ENCODE measurements at regions not wholly inside any gene's neighbourhood (a gene's known extent, or its start where the extent isn't known, plus 50 kb on each side); places are given as distances from the start of the nearest gene placed in this dataset.

GRCh38 chr17:54028986-54029580 is 206.4 kb downstream of the KIF2B start:
- no peaks in the 10 kb centered on the region for H3K36me3 Mint-ChIP-seq
- peaks cover 6% of the 10 kb centered on the region for H3K9me3 Mint-ChIP-seq
- no peaks in the 10 kb centered on the region for H3K27me3 Mint-ChIP-seq
- H3K27ac Mint-ChIP-seq = no peak overlapping the region
- DNase-seq (no peak), ATAC-seq (ENCODE audit: low read depth) (no peak)
- POLR2A ChIA-PET = interaction anchor here (0.6 kb wide), 1 partner anchor 199 kb away, joined by 6 read pairs; no protein-coding TSS in a partner anchor
- no peaks in the 10 kb centered on the region for H3K4me1 Mint-ChIP-seq
- no peak overlapping the region for H3K4me3 Mint-ChIP-seq

GRCh38 chr17:54029986-54030385 is 207.3 kb downstream of the KIF2B start:
- POLR2A ChIA-PET = no interaction called here
- no peaks in the 10 kb centered on the region for H3K27me3 Mint-ChIP-seq
- no peak overlapping the region for H3K4me3 Mint-ChIP-seq
- peaks cover 6% of the 10 kb centered on the region for H3K9me3 Mint-ChIP-seq
- H3K27ac Mint-ChIP-seq = no peak overlapping the region
- DNase-seq (no peak), ATAC-seq (ENCODE audit: low read depth) (no peak)
- no peaks in the 10 kb centered on the region for H3K36me3 Mint-ChIP-seq
- H3K4me1 Mint-ChIP-seq = no peaks in the 10 kb centered on the region

GRCh38 chr17:54046570-54046969 is 223.8 kb downstream of the KIF2B start:
- ATAC-seq (ENCODE audit: low read depth) = no peak
- H3K9me3 Mint-ChIP-seq = peaks cover 6% of the 10 kb centered on the region

GRCh38 chr17:54063639-54064038 is 240.9 kb downstream of the KIF2B start:
- POLR2A ChIA-PET = no interaction called here
- Mint-ChIP-seq H3K27ac (no peak overlapping the region), H3K4me3 (no peak overlapping the region), H3K4me1 (no peaks in the 10 kb centered on the region), H3K36me3 (no peaks in the 10 kb centered on the region), H3K9me3 (peaks cover 6% of the 10 kb centered on the region), H3K27me3 (no peaks in the 10 kb centered on the region)
- ATAC-seq (ENCODE audit: low read depth) (no peak), DNase-seq (no peak)

More at GRCh38 chr17:54046570-54046969, 223.8 kb downstream of the KIF2B start:
- no peaks in the 10 kb centered on the region for H3K36me3 Mint-ChIP-seq
- H3K4me3 Mint-ChIP-seq = no peak overlapping the region
- POLR2A ChIA-PET = no interaction called here
- H3K27me3 Mint-ChIP-seq = no peaks in the 10 kb centered on the region
- H3K4me1 Mint-ChIP-seq = no peaks in the 10 kb centered on the region
- no peak for DNase-seq
- H3K27ac Mint-ChIP-seq = no peak overlapping the region

GRCh38 chr17:54085020-54085419 is 262.3 kb downstream of the KIF2B start:
- peaks cover 9% of the 10 kb centered on the region for H3K9me3 Mint-ChIP-seq
- no peak overlapping the region for H3K27ac Mint-ChIP-seq
- no peaks in the 10 kb centered on the region for H3K4me1 Mint-ChIP-seq
- DNase-seq (no peak), ATAC-seq (ENCODE audit: low read depth) (no peak)
- H3K4me3 Mint-ChIP-seq = no peak overlapping the region
- no peaks in the 10 kb centered on the region for H3K27me3 Mint-ChIP-seq
- no peaks in the 10 kb centered on the region for H3K36me3 Mint-ChIP-seq
- POLR2A ChIA-PET = no interaction called here

- no peaks in the 10 kb centered on the region for H3K36me3 Mint-ChIP-seq
- H3K4me1 Mint-ChIP-seq = no peaks in the 10 kb centered on the region
- POLR2A ChIA-PET = no interaction called here
- H3K4me3 Mint-ChIP-seq = no peak overlapping the region
- H3K27me3 Mint-ChIP-seq = no peaks in the 10 kb centered on the region
- ATAC-seq (ENCODE audit: low read depth) (no peak), DNase-seq (no peak)
- H3K27ac Mint-ChIP-seq = no peak overlapping the region
- H3K9me3 Mint-ChIP-seq = peaks cover 9% of the 10 kb centered on the region
Observed at GRCh38 chr17:54085934-54086333, 263.2 kb downstream of the KIF2B start.

- Mint-ChIP-seq H3K4me3 (no peak overlapping the region), H3K4me1 (no peaks in the 10 kb centered on the region), H3K27ac (no peak overlapping the region), H3K27me3 (no peaks in the 10 kb centered on the region), H3K9me3 (peaks cover 6% of the 10 kb centered on the region), H3K36me3 (no peaks in the 10 kb centered on the region)
- POLR2A ChIA-PET = no interaction called here
- DNase-seq = no peak
- ATAC-seq (ENCODE audit: low read depth) = no peak
Observed at GRCh38 chr17:54096216-54096615, 273.5 kb downstream of the KIF2B start.

GRCh38 chr17:54099221-54099620 is 276.5 kb downstream of the KIF2B start:
- H3K27me3 Mint-ChIP-seq = no peaks in the 10 kb centered on the region
- no peaks in the 10 kb centered on the region for H3K4me1 Mint-ChIP-seq
- DNase-seq (no peak), ATAC-seq (ENCODE audit: low read depth) (no peak)
- no peaks in the 10 kb centered on the region for H3K36me3 Mint-ChIP-seq
- no peak overlapping the region for H3K4me3 Mint-ChIP-seq
- POLR2A ChIA-PET = no interaction called here
- no peak overlapping the region for H3K27ac Mint-ChIP-seq
- peaks cover 7% of the 10 kb centered on the region for H3K9me3 Mint-ChIP-seq

GRCh38 chr17:54102246-54102645 is 279.5 kb downstream of the KIF2B start:
- H3K27ac Mint-ChIP-seq = no peak overlapping the region
- no peaks in the 10 kb centered on the region for H3K4me1 Mint-ChIP-seq
- H3K4me3 Mint-ChIP-seq = no peak overlapping the region
- peaks cover 13% of the 10 kb centered on the region for H3K9me3 Mint-ChIP-seq
- H3K27me3 Mint-ChIP-seq = no peaks in the 10 kb centered on the region
- DNase-seq = no peak
- no peaks in the 10 kb centered on the region for H3K36me3 Mint-ChIP-seq
- POLR2A ChIA-PET = no interaction called here
- no peak for ATAC-seq (ENCODE audit: low read depth)

GRCh38 chr17:54111576-54111975 is 288.8 kb downstream of the KIF2B start:
- Mint-ChIP-seq H3K27me3 (no peaks in the 10 kb centered on the region), H3K9me3 (peaks cover 5% of the 10 kb centered on the region), H3K4me1 (no peaks in the 10 kb centered on the region), H3K36me3 (no peaks in the 10 kb centered on the region), H3K4me3 (no peak overlapping the region), H3K27ac (no peak overlapping the region)
- no peak for ATAC-seq (ENCODE audit: low read depth)
- POLR2A ChIA-PET = no interaction called here
- DNase-seq = no peak

GRCh38 chr17:54117452-54117851 is 294.7 kb downstream of the KIF2B start:
- Mint-ChIP-seq H3K27me3 (no peaks in the 10 kb centered on the region), H3K4me1 (no peaks in the 10 kb centered on the region), H3K36me3 (no peaks in the 10 kb centered on the region), H3K9me3 (peaks cover 2% of the 10 kb centered on the region), H3K27ac (no peak overlapping the region), H3K4me3 (no peak overlapping the region)
- POLR2A ChIA-PET = no interaction called here
- ATAC-seq (ENCODE audit: low read depth) = no peak
- no peak for DNase-seq

- no peak for ATAC-seq (ENCODE audit: low read depth)
- H3K36me3 Mint-ChIP-seq = no peaks in the 10 kb centered on the region
- no peak for DNase-seq
- H3K4me1 Mint-ChIP-seq = no peaks in the 10 kb centered on the region
- POLR2A ChIA-PET = no interaction called here
- no peak overlapping the region for H3K27ac Mint-ChIP-seq
- H3K27me3 Mint-ChIP-seq = no peaks in the 10 kb centered on the region
- no peak overlapping the region for H3K4me3 Mint-ChIP-seq
- peaks cover 15% of the 10 kb centered on the region for H3K9me3 Mint-ChIP-seq
Observed at GRCh38 chr17:54124456-54124855, 301.7 kb downstream of the KIF2B start.

- ATAC-seq (ENCODE audit: low read depth) = no peak
- no peak for DNase-seq
- Mint-ChIP-seq H3K4me1 (no peaks in the 10 kb centered on the region), H3K27ac (no peak overlapping the region), H3K36me3 (no peaks in the 10 kb centered on the region), H3K4me3 (no peak overlapping the region), H3K27me3 (no peaks in the 10 kb centered on the region), H3K9me3 (peaks cover 4% of the 10 kb centered on the region)
- POLR2A ChIA-PET = no interaction called here
Observed at GRCh38 chr17:54153423-54153822, 330.7 kb downstream of the KIF2B start.

- Mint-ChIP-seq H3K4me1 (no peaks in the 10 kb centered on the region), H3K27me3 (no peaks in the 10 kb centered on the region), H3K9me3 (no peaks in the 10 kb centered on the region), H3K4me3 (no peak overlapping the region), H3K27ac (no peak overlapping the region), H3K36me3 (no peaks in the 10 kb centered on the region)
- DNase-seq (no peak), ATAC-seq (ENCODE audit: low read depth) (no peak)
- POLR2A ChIA-PET = no interaction called here
Observed at GRCh38 chr17:54157542-54157941, 334.8 kb downstream of the KIF2B start.

Data from activated naive CD8-positive, alpha-beta T cell treated with anti-CD3 and anti-CD28 coated beads, Interleukin-2, amount 10 ng/mL, durations not matched to agents 7 days and 5 days (primary cell).